Ovary (tissue), 3 donors: ENCODE measurements at regions not wholly inside any gene's neighbourhood (a gene's known extent, or its start where the extent isn't known, plus 50 kb on each side); places are given as distances from the start of the nearest gene placed in this dataset.

Experiments used
- CTCF ChIP-seq, 3 donors: fragments of 450-650 bp in 2 of 3; fragments of 200-600 bp in 1 of 3; IDR thresholded peaks; one replicate each; pipeline versions ENCODE4 v1.5.1 to v1.8.0; 2016 to 2022; ENCODE audit warnings: antibody characterized with exemption in 3 of 3, mild to moderate bottlenecking in 1 of 3
- EP300 ChIP-seq: sonication (generic); formaldehyde crosslinking; IDR thresholded peaks from one replicate; pipeline ENCODE4 v1.6.1; 2017; ENCODE audit warnings: antibody characterized with exemption
- POLR2A ChIP-seq: fragments of 450-650 bp; IDR thresholded peaks from one replicate; pipeline ENCODE4 v1.6.1; 2017; ENCODE audit warnings: antibody characterized with exemption, mild to moderate bottlenecking, moderate library complexity
- donor health status: DM: no; HTN: no; CAD: no.

GRCh38 chr6:133092771-133093170 lies 148.4 kb upstream of the EYA4 start:
- TF ChIP-seq POLR2A (no peak), CTCF (IDR thresholded peaks at IDR 0.05) (no peak), EP300 (no peak)
